ENCODE measurements at regions not wholly inside any gene's neighbourhood (a gene's known extent, or its start where the extent isn't known, plus 50 kb on each side); places are given as distances from the start of the nearest gene placed in this dataset.

DNA sequence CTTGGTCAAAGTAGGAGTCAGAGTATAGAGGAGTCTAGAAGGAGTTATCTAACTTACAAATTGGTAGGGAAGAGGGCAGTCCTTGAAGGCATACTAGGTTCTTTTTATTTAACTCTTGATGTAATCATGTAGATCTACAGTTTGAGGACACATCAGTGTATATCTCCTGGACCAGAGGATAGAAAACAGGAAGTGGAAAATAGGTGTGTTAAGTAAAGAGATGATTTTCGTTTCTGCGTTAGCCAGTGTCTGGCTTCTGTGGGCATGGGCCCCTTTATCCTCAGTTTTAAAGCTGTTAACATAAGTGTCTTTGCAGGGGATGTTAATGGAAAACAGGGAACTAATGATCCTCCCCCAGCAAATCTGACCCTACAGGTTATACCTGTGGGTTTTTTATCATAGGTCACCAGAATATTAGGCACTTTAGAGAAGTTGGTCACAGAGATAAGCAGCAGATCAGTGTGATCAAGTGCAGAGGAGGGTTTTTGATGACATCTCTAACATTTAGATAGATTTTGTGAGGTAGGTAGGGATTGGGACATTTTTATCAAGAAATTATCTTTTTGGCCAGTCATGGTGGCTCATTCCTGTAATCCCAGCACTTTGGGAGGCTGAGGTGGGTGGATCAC, 58.6 kb upstream of the PRSS1 start:
- no peaks in the 10 kb centered on the region for H3K4me1 ChIP-seq (replicated peaks in 1 of 2)
- no peaks in the 10 kb centered on the region for H3K27me3 ChIP-seq
- H3K4me3 ChIP-seq: no peak overlapping the region
- no peaks in the 10 kb centered on the region for H3K9me3 ChIP-seq (replicated peaks in 1 of 3)
- no peak overlapping the region for H3K27ac ChIP-seq
- intact Hi-C loops (cut with DNase I): no loop called here
- H3K36me3 ChIP-seq (replicated peaks in 1 of 2): no peaks in the 10 kb centered on the region
- no peak for DNase-seq
- TF ChIP-seq, protein P1, sequence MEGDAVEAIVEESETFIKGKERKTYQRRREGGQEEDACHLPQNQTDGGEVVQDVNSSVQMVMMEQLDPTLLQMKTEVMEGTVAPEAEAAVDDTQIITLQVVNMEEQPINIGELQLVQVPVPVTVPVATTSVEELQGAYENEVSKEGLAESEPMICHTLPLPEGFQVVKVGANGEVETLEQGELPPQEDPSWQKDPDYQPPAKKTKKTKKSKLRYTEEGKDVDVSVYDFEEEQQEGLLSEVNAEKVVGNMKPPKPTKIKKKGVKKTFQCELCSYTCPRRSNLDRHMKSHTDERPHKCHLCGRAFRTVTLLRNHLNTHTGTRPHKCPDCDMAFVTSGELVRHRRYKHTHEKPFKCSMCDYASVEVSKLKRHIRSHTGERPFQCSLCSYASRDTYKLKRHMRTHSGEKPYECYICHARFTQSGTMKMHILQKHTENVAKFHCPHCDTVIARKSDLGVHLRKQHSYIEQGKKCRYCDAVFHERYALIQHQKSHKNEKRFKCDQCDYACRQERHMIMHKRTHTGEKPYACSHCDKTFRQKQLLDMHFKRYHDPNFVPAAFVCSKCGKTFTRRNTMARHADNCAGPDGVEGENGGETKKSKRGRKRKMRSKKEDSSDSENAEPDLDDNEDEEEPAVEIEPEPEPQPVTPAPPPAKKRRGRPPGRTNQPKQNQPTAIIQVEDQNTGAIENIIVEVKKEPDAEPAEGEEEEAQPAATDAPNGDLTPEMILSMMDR (IDR thresholded peaks at IDR 0.05): no peak
- no peak for TF ChIP-seq POLR2A (IDR thresholded peaks at IDR 0.05)
- WGBS, 4 donors: 69 to 83% (median 79%) methylated on average over 2 of the region's 2 CpGs

DNA sequence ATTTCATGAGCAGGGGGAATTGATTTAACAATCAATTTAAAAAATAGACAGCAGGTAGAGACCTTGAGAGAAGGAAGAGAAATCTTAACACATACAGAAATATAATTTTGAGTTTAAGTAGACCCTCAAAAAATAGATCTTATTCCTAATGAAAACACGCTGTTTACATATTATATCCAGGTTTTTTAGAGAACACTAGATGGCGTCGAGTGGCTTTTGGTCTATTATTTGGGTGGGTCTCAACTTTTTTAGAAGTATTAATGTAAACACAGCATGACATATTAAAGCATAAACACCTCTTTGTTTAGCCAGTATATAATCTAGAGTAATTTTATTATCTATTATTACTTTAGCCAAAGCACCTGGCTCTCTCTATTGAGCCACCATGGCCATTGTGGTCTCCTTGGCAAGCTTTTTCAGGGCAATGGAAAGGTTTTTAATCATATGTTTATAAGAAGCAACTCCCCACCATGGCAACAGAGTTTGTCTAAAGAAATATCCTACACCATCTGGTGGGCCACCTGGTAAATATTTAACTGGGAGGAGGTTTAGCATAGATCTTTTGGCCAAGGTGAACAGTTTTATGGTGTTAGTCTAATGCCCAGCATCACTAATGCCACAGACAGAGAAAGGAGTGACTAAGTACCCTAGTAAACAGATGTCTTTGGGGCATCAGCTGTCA, 59.7 kb upstream of the PRSS1 start:
- Histone ChIP-seq H3K27me3 (no peaks in the 10 kb centered on the region), H3K9me3 (replicated peaks in 1 of 3) (no peaks in the 10 kb centered on the region), H3K36me3 (replicated peaks in 1 of 2) (no peaks in the 10 kb centered on the region), H3K4me1 (replicated peaks in 1 of 2) (no peaks in the 10 kb centered on the region), H3K4me3 (no peak overlapping the region), H3K27ac (no peak overlapping the region)
- 65 to 71% (median 67%) methylated on average over 3 of the region's 3 CpGs for WGBS, 4 donors
- no peak for DNase-seq
- TF ChIP-seq POLR2A (IDR thresholded peaks at IDR 0.05): no peak
- TF ChIP-seq, protein P1 (IDR thresholded peaks at IDR 0.05): peak in 1 of 6 experiments; percentile 20
- intact Hi-C loops (cut with DNase I): no loop called here

DNA sequence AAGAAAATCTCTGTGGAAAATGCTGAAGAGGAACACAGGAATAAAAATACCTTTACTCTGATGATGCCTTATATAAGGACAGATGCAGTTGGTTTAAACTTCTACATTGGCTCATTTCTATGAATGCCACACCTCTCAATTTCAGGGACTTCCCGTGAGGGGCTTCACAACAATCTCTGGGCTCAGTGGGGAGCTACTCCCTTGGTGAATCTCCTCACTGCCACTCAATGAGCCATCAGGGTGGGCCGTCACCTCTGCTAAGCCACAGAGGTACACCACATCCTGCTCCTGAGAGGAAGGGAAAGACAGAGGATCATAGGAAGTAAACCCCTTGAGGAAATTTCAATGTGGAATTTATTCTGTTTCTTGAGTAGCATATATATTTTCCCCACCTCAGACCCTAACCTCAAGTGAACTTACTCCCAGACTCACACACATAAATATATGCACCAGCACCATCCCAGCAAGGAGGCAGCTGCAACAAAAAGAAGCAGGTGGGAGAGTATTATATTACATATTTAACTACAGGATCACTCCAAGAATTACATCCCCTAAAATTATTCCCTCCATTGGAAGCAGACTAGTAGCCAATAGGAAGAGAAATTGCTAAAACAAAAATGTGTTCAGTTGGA, 63.3 kb upstream of the PRSS1 start:
- no peak for TF ChIP-seq POLR2A (IDR thresholded peaks at IDR 0.05)
- TF ChIP-seq, protein P1 (IDR thresholded peaks at IDR 0.05): no peak
- H3K36me3 ChIP-seq (replicated peaks in 1 of 2): no peaks in the 10 kb centered on the region
- no peaks in the 10 kb centered on the region for H3K9me3 ChIP-seq (replicated peaks in 1 of 3)
- no peaks in the 10 kb centered on the region for H3K27me3 ChIP-seq
- DNase-seq: no peak
- H3K4me1 ChIP-seq (replicated peaks in 1 of 2): no peaks in the 10 kb centered on the region
- 51 to 78% (median 59%) methylated on average over 2 of the region's 2 CpGs for WGBS, 4 donors
- no peak overlapping the region for H3K27ac ChIP-seq
- intact Hi-C loops (cut with DNase I): no loop called here
- no peak overlapping the region for H3K4me3 ChIP-seq

DNA sequence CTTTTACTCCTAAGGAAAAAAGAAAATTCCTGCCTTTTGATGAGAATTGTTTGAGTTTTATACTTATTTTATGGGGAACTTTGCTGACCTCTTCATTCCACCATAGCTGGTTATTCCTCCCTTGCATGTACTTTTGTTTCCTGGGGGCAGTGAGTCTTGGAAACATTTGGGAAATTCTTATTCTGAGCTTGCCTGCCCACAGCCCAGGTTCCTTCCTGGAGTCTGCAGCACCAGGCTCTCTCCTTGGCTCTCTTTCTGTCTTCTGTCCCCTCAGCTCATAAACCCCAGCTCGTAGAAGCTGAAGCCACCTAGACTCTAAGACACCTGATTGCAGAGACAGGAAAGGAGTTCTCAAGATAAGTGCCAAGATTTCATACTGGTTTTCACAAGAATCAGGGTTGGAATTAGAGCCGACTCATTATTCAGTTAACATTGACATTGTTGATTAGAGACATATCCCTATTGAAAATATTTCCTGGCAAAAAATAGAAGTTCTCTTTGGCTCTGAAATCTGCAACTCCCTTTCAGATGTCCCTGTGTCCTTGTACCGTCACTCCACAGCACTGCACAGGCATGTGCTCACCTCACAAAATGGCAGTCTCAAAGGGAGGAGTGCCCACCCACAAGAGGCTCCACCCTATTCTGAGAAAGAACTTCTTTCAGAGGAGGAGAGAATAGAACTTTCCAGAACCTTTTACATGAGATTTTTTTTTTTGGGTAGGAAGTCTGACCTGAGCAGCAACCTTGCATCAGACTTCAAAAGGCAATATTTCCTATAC, 67.8 kb upstream of the PRSS1 start:
- H3K27ac ChIP-seq: no peak overlapping the region
- 59 to 79% (median 67%) methylated on average over 3 of the region's 3 CpGs for WGBS, 4 donors
- TF ChIP-seq, protein P1 (IDR thresholded peaks at IDR 0.05): no peak
- TF ChIP-seq POLR2A (IDR thresholded peaks at IDR 0.05): no peak
- intact Hi-C loops (cut with DNase I): no loop called here
- DNase-seq: no peak
- H3K4me1 ChIP-seq (replicated peaks in 1 of 2): no peaks in the 10 kb centered on the region
- H3K36me3 ChIP-seq (replicated peaks in 1 of 2): no peaks in the 10 kb centered on the region
- no peaks in the 10 kb centered on the region for H3K27me3 ChIP-seq
- no peak overlapping the region for H3K4me3 ChIP-seq
- H3K9me3 ChIP-seq (replicated peaks in 1 of 3): no peaks in the 10 kb centered on the region
